Hepatocyte (in vitro differentiated cells): ENCODE measurements at regions not wholly inside any gene's neighbourhood (a gene's known extent, or its start where the extent isn't known, plus 50 kb on each side); places are given as distances from the start of the nearest gene placed in this dataset.

Experiments
- CTCF ChIP-seq: fragments of 200-600 bp; sonication (generic); IDR thresholded peaks from 2 replicates; pipeline ENCODE4 v1.5.1; 2016; ENCODE audit warnings: antibody characterized with exemption, mild to moderate bottlenecking; ENCODE audit not compliant: poor library complexity
- EZH2phosphoT487 ChIP-seq: fragments of 200-600 bp; sonication (generic); IDR thresholded peaks from one replicate; pipeline ENCODE4 v1.6.1; 2018; ENCODE audit warnings: antibody characterized with exemption, mild to moderate bottlenecking, low read depth, moderate library complexity; ENCODE audit not compliant: unreplicated experiment, severe bottlenecking

GRCh38 chr3:130291148-130291547, 54.3 kb upstream of the COL6A5 start:
- TF ChIP-seq CTCF: no peak
- no peak for TF ChIP-seq EZH2phosphoT487
